BLaER1 (cell line): ENCODE measurements at regions not wholly inside any gene's neighbourhood (a gene's known extent, or its start where the extent isn't known, plus 50 kb on each side); places are given as distances from the start of the nearest gene placed in this dataset.
A peak's percentile ranks its signal among the peaks of the same experiment; 100 is the strongest.

Experiments
- H3K27ac ChIP-seq: shearing (Covaris generic); formaldehyde crosslinking; 2 replicates; pipeline ENCODE4 v1.8.1; 2022
- H3K27me3 ChIP-seq: shearing (Covaris generic); formaldehyde crosslinking; 2 replicates; pipeline ENCODE4 v1.8.1; 2022
- H3K36me3 ChIP-seq: shearing (Covaris generic); formaldehyde crosslinking; 2 replicates; pipeline ENCODE4 v1.8.1; 2022
- H3K4me1 ChIP-seq: shearing (Covaris generic); formaldehyde crosslinking; 2 replicates; pipeline ENCODE4 v1.8.1; 2022
- H3K4me2 ChIP-seq: shearing (Covaris generic); formaldehyde crosslinking; 2 replicates; pipeline ENCODE4 v1.8.1; 2022
- H3K4me3 ChIP-seq: shearing (Covaris generic); formaldehyde crosslinking; 2 replicates; pipeline ENCODE4 v1.8.1; 2022
- H3K9ac ChIP-seq: shearing (Covaris generic); formaldehyde crosslinking; 2 replicates; pipeline ENCODE4 v1.8.1; 2022
- H3K9me3 ChIP-seq: shearing (Covaris generic); formaldehyde crosslinking; 2 replicates; pipeline ENCODE4 v1.8.1; 2022
- H4K20me1 ChIP-seq: shearing (Covaris generic); formaldehyde crosslinking; 2 replicates; pipeline ENCODE4 v1.8.1; 2022
- Cebpa-rat ChIP-seq: shearing (Covaris generic); IDR thresholded peaks from 2 replicates; pipeline ENCODE4 v1.8.1; 2022

DNA sequence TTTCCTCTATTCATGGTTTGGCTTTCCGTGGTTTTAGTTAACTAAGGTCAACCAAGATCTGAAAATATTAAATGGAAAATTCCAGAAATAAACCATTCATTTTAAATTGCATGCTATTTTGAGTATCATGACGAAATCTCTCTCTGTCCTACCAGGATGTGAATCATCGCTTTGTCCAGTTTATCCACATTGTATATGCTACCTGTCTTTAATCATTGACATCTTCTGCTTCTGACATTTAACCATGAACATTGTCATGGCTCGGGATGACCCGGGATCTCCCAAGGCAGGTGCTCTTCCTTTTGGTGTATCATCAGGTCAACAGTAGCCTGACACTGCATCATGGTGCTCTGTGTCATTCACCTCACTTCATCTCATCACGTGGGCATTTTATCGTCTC, 125.5 kb upstream of the HNRNPU start:
- Histone ChIP-seq H3K27ac (no peak overlapping the region), H3K27me3 (no peaks in the 10 kb centered on the region)

DNA sequence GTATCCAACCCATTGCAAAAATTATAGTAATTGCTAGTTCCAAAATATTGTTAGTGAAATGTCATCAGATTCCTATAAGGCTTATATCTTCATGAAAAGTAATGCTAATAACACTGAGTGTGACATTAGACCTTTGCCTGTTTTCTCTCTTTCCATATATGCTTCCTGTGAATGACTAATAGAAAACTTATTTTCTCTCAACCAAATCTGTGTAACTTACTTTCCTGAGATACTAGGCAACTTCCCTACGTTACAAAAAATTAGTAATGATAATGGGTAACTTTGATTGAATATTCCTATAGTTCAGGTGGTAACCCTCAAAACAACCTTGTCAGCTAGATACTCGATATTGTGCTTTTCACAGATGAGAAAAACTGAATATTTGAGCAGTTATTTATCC, 124.2 kb upstream of the HNRNPU start:
- Histone ChIP-seq H4K20me1 (no peaks in the 10 kb centered on the region), H3K27ac (no peak overlapping the region), H3K27me3 (no peaks in the 10 kb centered on the region), H3K36me3 (peaks cover 17% of the 10 kb centered on the region; the same call in 1 of the 2 replicates), H3K9me3 (peaks cover 14% of the 10 kb centered on the region), H3K4me2 (no peak overlapping the region), H3K4me1 (peaks cover 14% of the 10 kb centered on the region), H3K4me3 (no peak overlapping the region), H3K9ac (no peak overlapping the region)
- no peak for TF ChIP-seq Cebpa-rat

More for the DNA sequence above, 125.5 kb upstream of the HNRNPU start:
- H3K4me1 ChIP-seq, result peaks cover 14% of the 10 kb centered on the region
- no peak overlapping the region for H3K4me3 ChIP-seq
- H3K36me3 ChIP-seq, result peaks cover 20% of the 10 kb centered on the region
- H3K4me2 ChIP-seq, result no peak overlapping the region
- TF ChIP-seq Cebpa-rat, result no peak
- H3K9ac ChIP-seq, result no peak overlapping the region
- no peaks in the 10 kb centered on the region for H4K20me1 ChIP-seq
- peaks cover 14% of the 10 kb centered on the region for H3K9me3 ChIP-seq

DNA sequence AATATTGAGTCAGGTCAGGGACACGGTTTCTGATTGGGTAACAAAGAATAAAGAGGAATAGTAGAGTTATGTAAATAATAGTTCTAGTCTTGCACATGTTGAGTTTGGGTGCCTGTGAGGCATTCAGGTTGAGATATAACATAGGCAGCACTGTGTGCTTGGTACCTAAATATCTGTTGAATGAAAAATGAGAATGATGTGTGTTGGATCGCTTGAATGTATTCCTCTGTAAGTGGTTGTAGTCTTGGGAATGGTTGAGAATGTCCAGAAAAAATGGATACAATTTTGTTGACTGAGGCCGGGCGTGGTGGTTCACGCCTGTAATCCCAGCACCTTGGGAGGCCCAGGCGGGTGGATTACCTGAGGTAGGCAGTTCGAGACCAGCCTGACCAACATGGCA, 116.3 kb upstream of the HNRNPU start:
- Histone ChIP-seq H3K27ac (no peak overlapping the region), H3K9ac (no peak overlapping the region)

DNA sequence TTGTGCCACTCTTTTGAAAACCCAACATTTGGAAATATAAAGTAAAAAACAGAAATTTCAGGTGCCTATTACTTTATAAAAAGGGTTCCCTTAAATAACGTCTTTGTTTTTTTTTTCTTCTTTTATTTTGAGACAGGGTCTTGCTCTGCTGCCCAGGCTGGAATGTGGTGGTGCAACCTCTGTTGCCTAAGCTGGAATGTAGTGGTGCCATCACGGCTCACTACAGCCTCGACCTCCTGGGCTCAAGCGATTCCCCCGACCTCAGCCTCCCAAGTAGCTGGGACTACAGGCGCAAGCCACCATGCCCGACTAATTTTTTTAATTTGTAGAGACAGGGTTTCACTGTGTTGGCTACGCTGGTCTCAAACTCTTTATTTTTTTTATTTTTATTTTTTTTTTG, 110.2 kb upstream of the HNRNPU start:
- 0 out of 2 replicates have a peak, but pooled peaks cover 4% of the 10 kb centered on the region for H3K9me3 ChIP-seq
- H3K4me2 ChIP-seq, result no peak overlapping the region
- H3K9ac ChIP-seq, result no peak overlapping the region
- H3K36me3 ChIP-seq, result peaks cover 15% of the 10 kb centered on the region
- H3K27ac ChIP-seq, result no peak overlapping the region
- peaks cover 14% of the 10 kb centered on the region for H3K4me1 ChIP-seq
- no peaks in the 10 kb centered on the region for H3K27me3 ChIP-seq
- H4K20me1 ChIP-seq, result no peaks in the 10 kb centered on the region
- TF ChIP-seq Cebpa-rat, result no peak
- H3K4me3 ChIP-seq, result no peak overlapping the region

More for the DNA sequence above, 116.3 kb upstream of the HNRNPU start:
- Histone ChIP-seq H3K9me3 (0 out of 2 replicates have a peak, but pooled peaks cover 4% of the 10 kb centered on the region), H3K36me3 (peaks cover 14% of the 10 kb centered on the region), H3K27me3 (no peaks in the 10 kb centered on the region), H4K20me1 (no peaks in the 10 kb centered on the region), H3K4me1 (no peaks in the 10 kb centered on the region), H3K4me3 (no peak overlapping the region), H3K4me2 (no peak overlapping the region)
- TF ChIP-seq Cebpa-rat, result no peak

DNA sequence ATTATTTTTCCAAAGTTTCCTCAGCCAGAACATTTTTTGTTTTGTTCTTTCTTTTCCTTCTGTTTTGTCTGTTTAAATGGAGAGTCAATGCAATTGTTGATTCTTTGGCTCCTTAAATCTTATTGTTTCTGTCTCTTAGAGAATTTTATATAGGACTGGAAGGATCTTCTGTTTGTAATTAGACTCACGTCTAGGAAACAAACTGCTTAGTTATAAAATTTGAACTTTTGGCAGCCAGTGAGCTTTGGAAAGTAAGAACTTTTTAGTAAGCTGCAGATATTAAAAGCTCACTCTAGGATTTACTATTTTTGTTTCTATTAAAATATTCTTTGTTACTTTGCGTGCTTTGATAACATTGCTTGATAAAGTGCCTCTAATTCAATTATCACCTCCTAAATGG, 109.8 kb upstream of the HNRNPU start:
- Histone ChIP-seq H3K4me3 (no peak overlapping the region), H3K27me3 (no peaks in the 10 kb centered on the region), H3K27ac (no peak overlapping the region), H4K20me1 (no peaks in the 10 kb centered on the region), H3K36me3 (peaks cover 15% of the 10 kb centered on the region), H3K9ac (no peak overlapping the region), H3K4me2 (no peak overlapping the region), H3K4me1 (peaks cover 17% of the 10 kb centered on the region), H3K9me3 (0 out of 2 replicates have a peak, but pooled peaks cover 4% of the 10 kb centered on the region)
- TF ChIP-seq Cebpa-rat, result no peak

DNA sequence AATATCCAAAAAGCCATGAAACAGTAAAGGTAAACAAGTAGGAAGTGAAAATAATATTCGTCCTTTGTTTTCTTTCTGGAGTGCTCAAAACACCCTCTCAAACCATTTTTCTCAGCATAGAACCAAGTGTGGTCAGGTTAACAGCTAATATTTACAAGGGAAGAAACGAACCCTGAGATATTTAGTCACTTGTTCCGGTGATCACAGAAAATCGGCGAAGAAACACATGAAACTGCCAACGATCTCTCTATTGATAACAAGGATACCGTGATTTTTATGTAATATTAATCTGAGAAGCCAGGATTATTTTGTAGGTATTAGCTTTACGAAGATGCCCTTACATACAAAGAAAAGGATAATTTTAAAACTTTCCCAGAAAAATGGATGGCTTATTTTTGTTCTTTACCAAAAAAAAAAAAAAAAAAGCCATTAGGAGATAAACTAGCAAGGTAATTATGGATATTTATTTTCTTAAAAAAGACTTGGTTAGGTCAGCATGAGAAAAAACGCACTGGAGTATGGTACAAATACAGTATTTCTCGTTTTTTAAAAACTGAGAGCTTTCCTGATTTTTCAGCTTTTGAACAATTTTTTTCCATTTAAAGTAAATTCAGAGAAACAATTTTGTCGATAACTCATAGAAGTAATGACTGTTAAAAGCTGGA, 107.3 kb upstream of the HNRNPU start:
- Histone ChIP-seq H3K9ac (peak overlapping the region; percentile 100), H3K27ac (peak overlapping the region; percentile 100), H3K4me2 (peak overlapping the region; percentile 82), H4K20me1 (no peaks in the 10 kb centered on the region), H3K4me1 (peaks cover 26% of the 10 kb centered on the region), H3K9me3 (0 out of 2 replicates have a peak, but pooled peaks cover under 1% of the 10 kb centered on the region), H3K36me3 (peaks cover 12% of the 10 kb centered on the region; the same call in 1 of the 2 replicates), H3K27me3 (no peaks in the 10 kb centered on the region), H3K4me3 (peak overlapping the region; percentile 80)
- TF ChIP-seq Cebpa-rat, result no peak

DNA sequence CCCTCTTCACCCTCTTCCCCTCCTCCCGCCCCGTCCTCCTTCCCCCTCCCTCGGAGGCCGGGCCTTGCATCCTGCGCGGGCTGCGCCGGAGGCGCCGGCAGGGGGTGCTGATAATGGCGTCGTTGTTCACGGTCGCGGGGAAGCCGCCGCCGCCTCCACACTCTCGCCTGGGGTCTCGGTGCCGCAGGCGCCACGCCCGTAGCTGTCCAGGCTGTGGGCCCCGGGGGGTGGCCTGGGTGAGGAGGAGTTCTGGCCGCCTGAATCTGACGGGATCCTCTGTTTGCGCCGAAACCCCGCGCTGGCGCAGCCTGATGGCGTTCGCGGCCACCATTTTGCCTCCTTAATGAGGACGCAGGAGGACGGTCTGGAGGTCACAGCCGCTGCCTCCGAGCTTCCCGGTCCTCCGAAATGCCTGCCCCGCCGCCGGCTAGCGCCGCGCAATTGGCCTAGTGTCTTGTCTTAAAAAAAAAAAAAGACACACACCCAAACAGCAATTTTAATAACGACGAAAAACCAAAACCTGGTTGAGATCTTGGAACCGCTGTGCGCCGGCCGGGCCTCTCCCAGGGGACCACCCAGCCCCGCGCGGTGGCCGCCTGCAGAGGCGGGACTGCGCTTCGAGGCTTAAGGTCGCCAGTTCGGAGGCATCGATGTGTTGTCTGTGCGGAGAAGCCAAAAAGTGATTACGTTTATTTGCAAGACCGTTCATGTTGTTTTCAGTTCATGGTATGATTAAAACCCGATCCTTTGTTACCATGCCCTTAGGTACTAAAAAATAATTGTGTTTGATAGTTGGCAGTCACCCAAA, 106.6 kb upstream of the HNRNPU start:
- Histone ChIP-seq H3K4me2 (peak overlapping the region; percentile 82), H3K27me3 (no peaks in the 10 kb centered on the region), H3K9ac (peak overlapping the region; percentile 100), H3K27ac (peak overlapping the region; percentile 100), H3K9me3 (no peaks in the 10 kb centered on the region), H3K4me1 (peaks cover 26% of the 10 kb centered on the region), H3K4me3 (peak overlapping the region; percentile 80), H4K20me1 (no peaks in the 10 kb centered on the region), H3K36me3 (0 out of 2 replicates have a peak, but pooled peaks cover 9% of the 10 kb centered on the region)
- no peak for TF ChIP-seq Cebpa-rat

DNA sequence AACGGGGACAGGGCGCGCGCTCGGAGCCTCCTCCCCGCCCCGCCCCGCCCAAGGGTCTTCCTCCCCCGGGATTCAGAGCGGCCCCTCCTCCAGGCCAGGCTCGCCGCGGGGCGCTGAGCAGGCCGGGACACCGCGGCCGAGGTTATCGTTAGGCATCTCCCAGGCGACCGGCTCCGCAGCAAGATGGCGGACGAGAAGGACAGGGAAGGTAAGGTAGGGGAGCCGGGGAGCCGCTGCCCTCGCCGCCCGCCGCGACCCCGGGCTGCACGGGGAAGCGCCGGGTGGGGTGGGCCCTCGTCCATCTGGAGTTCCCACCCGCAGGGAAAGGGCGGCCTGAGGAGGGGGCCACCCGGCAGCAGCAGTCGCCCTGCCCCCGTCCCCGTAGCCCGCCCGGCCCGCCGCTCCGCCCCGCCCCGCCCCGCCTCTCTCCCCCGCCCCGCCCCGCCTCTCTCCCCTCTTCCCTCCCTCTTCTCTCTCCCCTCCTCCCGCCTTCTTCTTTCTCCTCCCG, 105.9 kb upstream of the HNRNPU start:
- Histone ChIP-seq H3K9ac (peak overlapping the region; percentile 100), H3K27ac (peak overlapping the region; percentile 100), H3K9me3 (no peaks in the 10 kb centered on the region), H3K4me1 (peaks cover 26% of the 10 kb centered on the region), H3K27me3 (no peaks in the 10 kb centered on the region), H3K4me2 (peak overlapping the region; percentile 78), H3K4me3 (peak overlapping the region; percentile 80), H3K36me3 (0 out of 2 replicates have a peak, but pooled peaks cover 3% of the 10 kb centered on the region), H4K20me1 (no peaks in the 10 kb centered on the region)
- no peak for TF ChIP-seq Cebpa-rat

DNA sequence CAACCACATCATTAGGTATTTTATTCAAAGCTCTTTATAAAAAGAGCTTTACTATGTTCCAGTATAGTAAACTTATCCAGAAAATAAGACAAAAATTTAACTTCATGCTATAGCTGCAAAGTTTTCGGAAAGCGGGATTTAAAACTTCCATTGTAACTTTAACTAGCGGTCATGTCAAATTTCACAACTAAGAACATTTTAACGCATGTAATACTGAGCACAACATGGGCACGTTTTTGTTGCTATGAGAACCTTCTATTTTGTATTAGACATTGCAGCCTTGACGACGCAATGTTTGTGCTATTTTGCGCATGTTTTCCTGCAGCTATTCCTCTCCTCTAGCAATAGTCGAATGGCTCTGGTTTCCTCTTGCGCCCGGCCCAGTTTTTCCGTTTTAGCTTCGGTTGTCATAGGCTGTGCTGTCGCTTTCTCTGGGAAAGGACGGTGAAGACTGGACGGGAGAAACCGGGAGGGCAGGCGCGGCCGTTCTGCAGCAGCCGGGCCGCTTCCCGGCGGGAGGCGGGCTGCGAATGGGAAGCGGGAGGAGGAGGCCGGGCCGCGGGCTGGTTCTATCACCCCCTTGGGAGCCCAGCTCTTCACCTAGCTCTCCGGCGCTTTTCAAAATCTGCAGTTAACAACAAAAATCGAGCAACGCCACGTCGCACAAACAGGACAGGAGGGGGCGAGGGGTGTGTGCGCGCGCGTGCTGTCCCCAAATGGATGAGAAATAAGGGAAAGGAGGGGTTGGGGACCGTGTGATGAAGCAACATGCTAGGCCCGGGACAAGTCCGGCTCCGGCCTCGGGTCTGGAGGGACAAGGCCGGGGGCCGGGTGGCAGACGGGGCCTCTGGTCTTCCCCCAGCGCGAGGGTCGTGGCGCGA, 105.3 kb upstream of the HNRNPU start:
- 0 out of 2 replicates have a peak, but pooled peaks have one; percentile 35 for TF ChIP-seq Cebpa-rat
- Histone ChIP-seq H3K4me1 (peaks cover 31% of the 10 kb centered on the region), H3K4me2 (peak overlapping the region; percentile 78), H3K36me3 (no peaks in the 10 kb centered on the region), H3K27me3 (no peaks in the 10 kb centered on the region), H4K20me1 (no peaks in the 10 kb centered on the region), H3K4me3 (peak overlapping the region; percentile 80), H3K9me3 (no peaks in the 10 kb centered on the region), H3K9ac (peak overlapping the region; percentile 100), H3K27ac (peak overlapping the region; percentile 100)
